ENCODE measurements at regions not wholly inside any gene's neighbourhood (a gene's known extent, or its start where the extent isn't known, plus 50 kb on each side); places are given as distances from the start of the nearest gene placed in this dataset.
"Not testable (repeated sequence)": the region's sequence is repeated elsewhere in the genome, so short reads cannot be mapped to it uniquely, and the experiment has no call there.

GRCh38 chr3:153614140-153614539 is 452.1 kb downstream of the RAP2B start:
- DNase-seq (ENCODE audit: low read depth in 2 of 2), result no peak

GRCh38 chr3:153614563-153614962 is 452.5 kb downstream of the RAP2B start:
- no peak for DNase-seq (ENCODE audit: low read depth in 2 of 2)

- no peak for DNase-seq (ENCODE audit: low read depth in 2 of 2)
Measured at GRCh38 chr3:153615863-153616262, 453.8 kb downstream of the RAP2B start.

GRCh38 chr3:153617463-153617862 is 455.4 kb downstream of the RAP2B start:
- DNase-seq (ENCODE audit: low read depth in 2 of 2), result no peak

- DNase-seq (ENCODE audit: low read depth in 2 of 2), result no peak
Measured at GRCh38 chr3:153618176-153618575, 456.1 kb downstream of the RAP2B start.

- no peak for DNase-seq (ENCODE audit: low read depth in 2 of 2)
Measured at GRCh38 chr3:153619268-153619667, 457.2 kb downstream of the RAP2B start.

- no peak for DNase-seq (ENCODE audit: low read depth in 2 of 2)
Measured at GRCh38 chr3:153621953-153622352, 459.9 kb downstream of the RAP2B start.

GRCh38 chr3:153623834-153624233 is 461.8 kb downstream of the RAP2B start:
- no peak for DNase-seq (ENCODE audit: low read depth in 2 of 2)

- no peak for DNase-seq (ENCODE audit: low read depth in 2 of 2)
Measured at GRCh38 chr3:153624310-153625030, 462.4 kb downstream of the RAP2B start.

GRCh38 chr3:153625506-153625905 is 463.5 kb downstream of the RAP2B start:
- DNase-seq (ENCODE audit: low read depth in 2 of 2), result no peak

- DNase-seq (ENCODE audit: low read depth in 2 of 2), result no peak
Measured at GRCh38 chr3:153626158-153626557, 464.1 kb downstream of the RAP2B start.

GRCh38 chr3:153628591-153628990 is 466.6 kb downstream of the RAP2B start:
- no peak for DNase-seq (ENCODE audit: low read depth in 2 of 2)

- DNase-seq (ENCODE audit: low read depth in 2 of 2), result no peak
Measured at GRCh38 chr3:153629148-153629547, 467.1 kb downstream of the RAP2B start.

GRCh38 chr3:153631102-153631501 is 469.1 kb downstream of the RAP2B start:
- no peak for DNase-seq (ENCODE audit: low read depth in 2 of 2)

GRCh38 chr3:153631664-153632063 is 469.6 kb downstream of the RAP2B start:
- DNase-seq (ENCODE audit: low read depth in 2 of 2), result no peak

- no peak for DNase-seq (ENCODE audit: low read depth in 2 of 2)
Measured at GRCh38 chr3:153633407-153633806, 471.4 kb downstream of the RAP2B start.

GRCh38 chr3:153634683-153635082 is 472.7 kb downstream of the RAP2B start:
- no peak for DNase-seq (ENCODE audit: low read depth in 2 of 2)

GRCh38 chr3:153639631-153640030 is 477.6 kb downstream of the RAP2B start:
- no peak for DNase-seq (ENCODE audit: low read depth in 2 of 2)

- no peak for DNase-seq (ENCODE audit: low read depth in 2 of 2)
Measured at GRCh38 chr3:153640689-153641665, 479.0 kb downstream of the RAP2B start.

GRCh38 chr3:153642576-153642975 is 478.6 kb upstream of the ARHGEF26 start:
- DNase-seq (ENCODE audit: low read depth in 2 of 2), result not testable (repeated sequence)

- DNase-seq (ENCODE audit: low read depth in 2 of 2), result not testable (repeated sequence)
Measured at GRCh38 chr3:153643471-153643870, 477.7 kb upstream of the ARHGEF26 start.

GRCh38 chr3:153649286-153649839 is 471.8 kb upstream of the ARHGEF26 start:
- DNase-seq (ENCODE audit: low read depth in 2 of 2), result no peak
